IgD-negative memory B cell (primary cell): ENCODE measurements at regions not wholly inside any gene's neighbourhood (a gene's known extent, or its start where the extent isn't known, plus 50 kb on each side); places are given as distances from the start of the nearest gene placed in this dataset.

ENCODE experiments used
- H3K27ac Mint-ChIP-seq, 3 donors: one replicate each; pipeline ENCODE4 v1.8.0; 2020 to 2022; ENCODE audit warnings: mild to moderate bottlenecking in 3 of 3, mixed read lengths in 3 of 3, moderate library complexity in 1 of 3
- H3K27me3 Mint-ChIP-seq: one replicate; pipeline ENCODE4 v1.8.0; 2021; ENCODE audit warnings: mixed read lengths
- H3K36me3 Mint-ChIP-seq: one replicate; pipeline ENCODE4 v1.8.0; 2020; ENCODE audit warnings: mild to moderate bottlenecking, mixed read lengths
- H3K4me1 Mint-ChIP-seq, 3 donors: one replicate each; pipeline ENCODE4 v1.8.0; 2020 to 2022; ENCODE audit warnings: mixed read lengths in 3 of 3, mild to moderate bottlenecking in 1 of 3
- H3K4me3 Mint-ChIP-seq, 4 donors: one replicate each; pipeline ENCODE4 v1.8.0; 2020 to 2022; ENCODE audit warnings: mild to moderate bottlenecking in 4 of 4, mixed read lengths in 4 of 4, moderate library complexity in 3 of 4
- H3K9me3 Mint-ChIP-seq, 3 donors: one replicate each; pipeline ENCODE4 v1.8.0; 2020 to 2021; ENCODE audit warnings: mixed read lengths in 3 of 3, mild to moderate bottlenecking in 1 of 3

GRCh38 chr3:72144773-72145505, 360.0 kb upstream of the PROK2 start:
- peaks cover 3% of the 10 kb centered on the region for H3K36me3 Mint-ChIP-seq
- peak overlapping the region in 2 of 4 donors; percentile 43 to 80 for H3K4me3 Mint-ChIP-seq
- H3K27me3 Mint-ChIP-seq: peaks cover 11% of the 10 kb centered on the region
- H3K9me3 Mint-ChIP-seq: peaks cover 0 to 3% (median 0%) of the 10 kb centered on the region in 3 donors
- peaks cover 23 to 27% (median 25%) of the 10 kb centered on the region in 3 donors for H3K4me1 Mint-ChIP-seq
- peak overlapping the region in 1 of 3 donors; percentile 28 for H3K27ac Mint-ChIP-seq

DNA sequence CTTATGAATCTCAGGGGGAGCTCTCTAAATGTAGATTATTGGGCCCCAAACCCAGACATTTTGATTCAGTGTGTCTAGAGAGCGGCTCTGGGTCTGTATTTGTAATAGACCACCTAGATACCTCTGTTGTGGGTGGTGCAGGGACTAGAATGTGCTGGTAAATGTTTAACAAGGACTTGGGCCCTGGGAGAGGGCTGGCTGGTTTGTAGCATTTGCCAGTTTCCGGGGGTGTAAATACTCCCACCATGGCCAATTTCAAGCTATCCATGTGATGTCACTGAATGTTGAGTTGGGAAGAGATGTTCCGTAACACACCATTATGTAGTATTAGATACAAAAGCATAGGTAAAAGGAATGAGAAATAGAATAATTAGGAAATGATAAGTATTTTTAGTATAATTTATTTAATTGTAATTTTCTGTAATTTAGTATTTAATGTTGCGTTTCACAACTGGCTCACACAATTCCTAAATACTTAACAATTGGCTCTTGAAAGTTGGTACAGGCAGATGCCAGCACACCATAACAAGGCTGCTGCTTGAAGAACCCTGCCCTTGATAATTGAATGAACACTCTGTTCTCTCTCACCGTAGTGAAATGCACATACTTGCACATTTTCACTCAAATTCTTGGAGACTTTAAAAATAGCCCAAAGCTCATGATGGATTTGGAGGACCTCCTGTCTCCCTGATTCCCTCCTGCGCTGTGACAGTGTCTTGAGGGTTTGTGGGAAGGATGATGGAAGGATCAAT, 359.2 kb upstream of the PROK2 start:
- peak overlapping the region in 1 of 3 donors; percentile 28 for H3K27ac Mint-ChIP-seq
- H3K4me3 Mint-ChIP-seq: no peak overlapping the region
- H3K9me3 Mint-ChIP-seq: peaks cover 0 to 3% (median 0%) of the 10 kb centered on the region in 3 donors

GRCh38 chr3:72143322-72143721, 358.4 kb upstream of the PROK2 start:
- Mint-ChIP-seq H3K36me3 (peaks cover 3% of the 10 kb centered on the region), H3K4me1 (peaks cover 23 to 27% (median 25%) of the 10 kb centered on the region in 3 donors), H3K4me3 (no peak overlapping the region), H3K9me3 (peaks cover 0 to 2% (median 0%) of the 10 kb centered on the region in 3 donors), H3K27ac (peak overlapping the region in 1 of 3 donors; percentile 53), H3K27me3 (peaks cover 19% of the 10 kb centered on the region)

More for the DNA sequence above, 359.2 kb upstream of the PROK2 start:
- H3K27me3 Mint-ChIP-seq: peaks cover 16% of the 10 kb centered on the region
- H3K36me3 Mint-ChIP-seq: peaks cover 3% of the 10 kb centered on the region
- peaks cover 23 to 27% (median 25%) of the 10 kb centered on the region in 3 donors for H3K4me1 Mint-ChIP-seq

DNA sequence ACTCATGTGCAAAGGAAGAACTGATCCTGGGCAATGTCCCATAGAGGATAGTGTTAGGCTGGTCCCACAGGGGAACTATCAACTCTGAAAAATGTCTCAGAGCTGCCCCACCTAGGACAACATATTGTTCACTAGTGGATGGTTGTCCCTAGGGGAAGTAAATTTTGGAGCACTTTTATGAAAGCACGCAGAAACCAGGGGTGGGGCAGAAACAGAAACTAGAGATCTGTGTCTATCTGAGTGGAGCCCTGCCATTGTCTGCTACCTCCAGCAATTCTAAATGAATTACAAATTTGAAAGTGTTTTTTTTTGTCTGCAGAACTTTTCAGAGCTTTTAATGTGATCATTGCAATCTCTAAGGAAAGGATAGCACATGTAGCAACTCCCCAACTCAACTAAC, 357.1 kb upstream of the PROK2 start:
- H3K4me3 Mint-ChIP-seq: no peak overlapping the region
- H3K27ac Mint-ChIP-seq: no peak overlapping the region
- no peaks in the 10 kb centered on the region for H3K9me3 Mint-ChIP-seq
- peaks cover 17% of the 10 kb centered on the region for H3K27me3 Mint-ChIP-seq
- H3K36me3 Mint-ChIP-seq: peaks cover 4% of the 10 kb centered on the region
- H3K4me1 Mint-ChIP-seq: peaks cover 22 to 33% (median 27%) of the 10 kb centered on the region in 3 donors

- peaks cover 4% of the 10 kb centered on the region for H3K36me3 Mint-ChIP-seq
- H3K27ac Mint-ChIP-seq: no peak overlapping the region
- peaks cover 22 to 35% (median 25%) of the 10 kb centered on the region in 3 donors for H3K4me1 Mint-ChIP-seq
- H3K4me3 Mint-ChIP-seq: no peak overlapping the region
- peaks cover 17% of the 10 kb centered on the region for H3K27me3 Mint-ChIP-seq
- H3K9me3 Mint-ChIP-seq: no peaks in the 10 kb centered on the region
Measured at GRCh38 chr3:72141264-72141663, 356.3 kb upstream of the PROK2 start.

- Mint-ChIP-seq H3K4me3 (no peak overlapping the region), H3K4me1 (peaks cover 23 to 33% (median 26%) of the 10 kb centered on the region in 3 donors), H3K36me3 (peaks cover 4% of the 10 kb centered on the region), H3K27ac (no peak overlapping the region), H3K27me3 (peaks cover 14% of the 10 kb centered on the region), H3K9me3 (no peaks in the 10 kb centered on the region)
Measured at GRCh38 chr3:72139316-72139715, 354.4 kb upstream of the PROK2 start.

DNA sequence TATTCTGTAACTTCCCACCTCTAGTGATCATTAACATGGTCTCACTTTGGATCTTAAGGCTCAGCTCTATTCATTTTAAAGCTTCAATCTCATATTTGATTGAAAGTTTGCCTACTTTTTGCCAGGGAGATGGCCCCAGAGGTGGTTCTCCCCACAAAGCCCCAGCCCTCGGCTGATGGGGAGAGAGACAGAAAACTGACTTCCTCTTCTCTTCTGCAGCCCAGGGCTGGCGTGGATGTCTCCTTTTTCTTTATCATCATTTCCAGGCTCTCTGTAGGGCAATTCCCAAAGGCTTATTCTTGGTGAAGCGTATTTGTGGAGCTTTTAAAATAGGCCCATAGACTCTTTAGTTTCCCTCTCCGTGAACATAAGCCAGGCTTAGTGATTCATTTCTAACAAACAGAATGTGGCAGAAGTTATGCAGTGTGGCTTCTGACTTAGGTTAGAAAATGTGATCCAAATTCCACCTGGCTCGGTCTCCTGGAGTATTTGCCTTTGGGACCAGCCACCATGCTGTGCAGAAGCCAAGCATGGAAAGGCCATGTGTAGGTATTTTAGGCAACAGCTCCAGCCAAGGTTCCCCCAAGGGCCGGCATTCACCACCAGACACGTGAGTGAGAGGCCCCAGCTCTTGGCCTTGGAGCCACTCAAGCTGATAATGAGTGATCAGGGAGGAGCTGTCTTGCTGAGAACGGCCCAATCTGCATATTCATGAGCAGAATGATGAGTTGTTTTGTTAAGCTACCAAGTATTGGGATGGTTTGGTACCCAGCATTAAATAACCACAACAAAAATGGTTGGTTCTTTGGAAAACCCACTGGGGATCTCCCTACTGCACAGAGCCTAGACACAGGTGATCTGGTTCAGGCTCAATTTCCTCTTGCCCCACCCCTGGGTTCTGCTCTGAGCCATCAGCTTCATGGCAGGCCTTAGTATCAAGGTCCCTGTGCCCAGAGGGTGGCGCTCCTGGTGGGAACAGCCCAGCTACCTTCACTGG, 353.2 kb upstream of the PROK2 start:
- H3K36me3 Mint-ChIP-seq: peaks cover 6% of the 10 kb centered on the region
- no peaks in the 10 kb centered on the region for H3K9me3 Mint-ChIP-seq
- no peak overlapping the region for H3K27ac Mint-ChIP-seq
- H3K4me3 Mint-ChIP-seq: peak overlapping the region in 1 of 4 donors; percentile 30
- peaks cover 23 to 33% (median 27%) of the 10 kb centered on the region in 3 donors for H3K4me1 Mint-ChIP-seq
- peaks cover 14% of the 10 kb centered on the region for H3K27me3 Mint-ChIP-seq

DNA sequence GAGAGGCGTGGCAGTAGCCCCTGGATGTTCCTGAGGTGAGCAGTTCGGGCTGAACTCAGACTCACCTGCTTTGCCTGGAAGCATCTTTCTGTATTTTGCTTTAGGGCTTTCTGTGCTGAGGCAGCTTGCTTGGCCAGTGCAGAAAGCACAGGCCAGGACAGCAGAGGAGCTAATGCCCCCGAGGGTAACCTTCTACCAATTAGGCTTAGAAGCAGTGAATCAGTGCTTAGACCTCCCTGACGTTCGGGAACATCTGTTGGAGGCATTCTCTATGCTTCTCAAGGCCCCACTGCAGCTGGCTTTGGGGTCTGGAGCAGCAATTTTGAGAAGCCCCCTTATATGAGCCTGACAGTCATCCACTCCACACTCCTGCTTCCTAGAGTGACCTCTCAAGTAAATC, 350.7 kb upstream of the PROK2 start:
- Mint-ChIP-seq H3K36me3 (peaks cover 6% of the 10 kb centered on the region), H3K4me3 (no peak overlapping the region), H3K9me3 (no peaks in the 10 kb centered on the region), H3K27me3 (peaks cover 16% of the 10 kb centered on the region), H3K27ac (no peak overlapping the region), H3K4me1 (peaks cover 16 to 17% (median 17%) of the 10 kb centered on the region in 3 donors)

- Mint-ChIP-seq H3K4me1 (peaks cover 15 to 17% (median 17%) of the 10 kb centered on the region in 3 donors), H3K9me3 (no peaks in the 10 kb centered on the region), H3K27me3 (peaks cover 16% of the 10 kb centered on the region), H3K36me3 (peaks cover 6% of the 10 kb centered on the region), H3K4me3 (peak overlapping the region in 2 of 4 donors; percentile 2 to 81), H3K27ac (peak overlapping the region in 1 of 3 donors; percentile 28)
Measured at GRCh38 chr3:72134989-72135451, 350.1 kb upstream of the PROK2 start.

- no peak overlapping the region for H3K4me3 Mint-ChIP-seq
- H3K9me3 Mint-ChIP-seq: no peaks in the 10 kb centered on the region
- peaks cover 15 to 17% (median 17%) of the 10 kb centered on the region in 3 donors for H3K4me1 Mint-ChIP-seq
- no peak overlapping the region for H3K27ac Mint-ChIP-seq
- peaks cover 6% of the 10 kb centered on the region for H3K36me3 Mint-ChIP-seq
- peaks cover 7% of the 10 kb centered on the region for H3K27me3 Mint-ChIP-seq
Measured at GRCh38 chr3:72133329-72134011, 348.5 kb upstream of the PROK2 start.

- Mint-ChIP-seq H3K27me3 (peaks cover 7% of the 10 kb centered on the region), H3K27ac (no peak overlapping the region), H3K4me3 (no peak overlapping the region), H3K9me3 (no peaks in the 10 kb centered on the region), H3K36me3 (peaks cover 2% of the 10 kb centered on the region), H3K4me1 (peaks cover 6 to 13% (median 12%) of the 10 kb centered on the region in 3 donors)
Measured at GRCh38 chr3:72131899-72132298, 347.0 kb upstream of the PROK2 start.

- Mint-ChIP-seq H3K4me1 (peaks cover 6 to 13% (median 12%) of the 10 kb centered on the region in 3 donors), H3K36me3 (peaks cover 2% of the 10 kb centered on the region), H3K9me3 (no peaks in the 10 kb centered on the region), H3K4me3 (no peak overlapping the region), H3K27me3 (peaks cover 7% of the 10 kb centered on the region), H3K27ac (no peak overlapping the region)
Measured at GRCh38 chr3:72130565-72130964, 345.6 kb upstream of the PROK2 start.

- Mint-ChIP-seq H3K4me1 (peaks cover 0 to 6% (median 4%) of the 10 kb centered on the region in 3 donors), H3K36me3 (peaks cover 2% of the 10 kb centered on the region), H3K27ac (no peak overlapping the region), H3K9me3 (no peaks in the 10 kb centered on the region), H3K4me3 (no peak overlapping the region), H3K27me3 (peaks cover 2% of the 10 kb centered on the region)
Measured at GRCh38 chr3:72129501-72130094, 344.6 kb upstream of the PROK2 start.
